HFFc6 (cell line): ENCODE measurements at regions not wholly inside any gene's neighbourhood (a gene's known extent, or its start where the extent isn't known, plus 50 kb on each side); places are given as distances from the start of the nearest gene placed in this dataset.

Experiments used
- DNase-seq: peaks from one replicate; pipeline ENCODE4 v3.0.0-alpha.2; 2018
- H3K27ac Mint-ChIP-seq: 2 replicates; pipeline ENCODE4 v1.8.0; 2020; ENCODE audit warnings: mild to moderate bottlenecking, mixed read lengths
- H3K27me3 Mint-ChIP-seq: 2 replicates; pipeline ENCODE4 v1.8.0; 2021; ENCODE audit warnings: mild to moderate bottlenecking, moderate library complexity, mixed read lengths; ENCODE audit not compliant: insufficient read depth
- H3K36me3 Mint-ChIP-seq: 2 replicates; pipeline ENCODE4 v1.8.0; 2021; ENCODE audit warnings: low read depth, mixed read lengths
- H3K4me1 Mint-ChIP-seq: 2 replicates; pipeline ENCODE4 v1.8.0; 2020; ENCODE audit warnings: low read depth, mixed read lengths
- H3K4me3 Mint-ChIP-seq: 2 replicates; pipeline ENCODE4 v1.8.0; 2020; ENCODE audit warnings: mild to moderate bottlenecking, moderate library complexity, mixed read lengths
- H3K9me3 Mint-ChIP-seq: 2 replicates; pipeline ENCODE4 v1.8.0; 2020; ENCODE audit warnings: mild to moderate bottlenecking, mixed read lengths
- CTCF ChIP-seq: fragments of 200-600 bp; sonication (generic); IDR thresholded peaks from 2 replicates; pipeline ENCODE4 v1.5.0; 2021; ENCODE audit warnings: antibody characterized with exemption, mild to moderate bottlenecking

GRCh38 chr15:97728791-97729190 lies 231.7 kb upstream of the ARRDC4 start:
- H3K4me1 Mint-ChIP-seq = no peaks in the 10 kb centered on the region
- DNase-seq = no peak
- peaks cover 42% of the 10 kb centered on the region for H3K9me3 Mint-ChIP-seq
- TF ChIP-seq CTCF = no peak
- no peak overlapping the region for H3K4me3 Mint-ChIP-seq
- H3K36me3 Mint-ChIP-seq = no peaks in the 10 kb centered on the region
- H3K27ac Mint-ChIP-seq = no peak overlapping the region
- H3K27me3 Mint-ChIP-seq = no peaks in the 10 kb centered on the region

GRCh38 chr15:97729270-97729669 lies 231.2 kb upstream of the ARRDC4 start:
- no peak overlapping the region for H3K4me3 Mint-ChIP-seq
- no peaks in the 10 kb centered on the region for H3K4me1 Mint-ChIP-seq
- TF ChIP-seq CTCF = no peak
- no peaks in the 10 kb centered on the region for H3K27me3 Mint-ChIP-seq
- peaks cover 46% of the 10 kb centered on the region for H3K9me3 Mint-ChIP-seq
- no peak for DNase-seq
- H3K27ac Mint-ChIP-seq = no peak overlapping the region
- no peaks in the 10 kb centered on the region for H3K36me3 Mint-ChIP-seq

- no peaks in the 10 kb centered on the region for H3K36me3 Mint-ChIP-seq
- no peaks in the 10 kb centered on the region for H3K4me1 Mint-ChIP-seq
- H3K27me3 Mint-ChIP-seq = no peaks in the 10 kb centered on the region
- H3K27ac Mint-ChIP-seq = no peak overlapping the region
- H3K9me3 Mint-ChIP-seq = peaks cover 47% of the 10 kb centered on the region
- no peak for DNase-seq
- TF ChIP-seq CTCF = no peak
- H3K4me3 Mint-ChIP-seq = no peak overlapping the region
Observed at GRCh38 chr15:97730315-97730714, 230.2 kb upstream of the ARRDC4 start.

- TF ChIP-seq CTCF = no peak
- H3K9me3 Mint-ChIP-seq = peaks cover 43% of the 10 kb centered on the region
- no peak overlapping the region for H3K27ac Mint-ChIP-seq
- DNase-seq = no peak
- H3K4me3 Mint-ChIP-seq = no peak overlapping the region
- no peaks in the 10 kb centered on the region for H3K36me3 Mint-ChIP-seq
- H3K4me1 Mint-ChIP-seq = no peaks in the 10 kb centered on the region
- H3K27me3 Mint-ChIP-seq = no peaks in the 10 kb centered on the region
Observed at GRCh38 chr15:97731859-97732258, 228.6 kb upstream of the ARRDC4 start.

- H3K27me3 Mint-ChIP-seq = no peaks in the 10 kb centered on the region
- no peaks in the 10 kb centered on the region for H3K36me3 Mint-ChIP-seq
- no peak overlapping the region for H3K4me3 Mint-ChIP-seq
- H3K9me3 Mint-ChIP-seq = peaks cover 35% of the 10 kb centered on the region
- DNase-seq = no peak
- TF ChIP-seq CTCF = no peak
- H3K4me1 Mint-ChIP-seq = no peaks in the 10 kb centered on the region
- H3K27ac Mint-ChIP-seq = no peak overlapping the region
Observed at GRCh38 chr15:97733373-97733772, 227.1 kb upstream of the ARRDC4 start.

GRCh38 chr15:97736748-97737147 lies 223.8 kb upstream of the ARRDC4 start:
- DNase-seq = no peak
- TF ChIP-seq CTCF = no peak
- Mint-ChIP-seq H3K27ac (no peak overlapping the region), H3K9me3 (peaks cover 13% of the 10 kb centered on the region), H3K27me3 (peaks cover 1% of the 10 kb centered on the region; the same call in 1 of the 2 replicates), H3K36me3 (no peaks in the 10 kb centered on the region), H3K4me3 (no peak overlapping the region), H3K4me1 (no peaks in the 10 kb centered on the region)
